ENCODE measurements at regions not wholly inside any gene's neighbourhood (a gene's known extent, or its start where the extent isn't known, plus 50 kb on each side); places are given as distances from the start of the nearest gene placed in this dataset.

DNA sequence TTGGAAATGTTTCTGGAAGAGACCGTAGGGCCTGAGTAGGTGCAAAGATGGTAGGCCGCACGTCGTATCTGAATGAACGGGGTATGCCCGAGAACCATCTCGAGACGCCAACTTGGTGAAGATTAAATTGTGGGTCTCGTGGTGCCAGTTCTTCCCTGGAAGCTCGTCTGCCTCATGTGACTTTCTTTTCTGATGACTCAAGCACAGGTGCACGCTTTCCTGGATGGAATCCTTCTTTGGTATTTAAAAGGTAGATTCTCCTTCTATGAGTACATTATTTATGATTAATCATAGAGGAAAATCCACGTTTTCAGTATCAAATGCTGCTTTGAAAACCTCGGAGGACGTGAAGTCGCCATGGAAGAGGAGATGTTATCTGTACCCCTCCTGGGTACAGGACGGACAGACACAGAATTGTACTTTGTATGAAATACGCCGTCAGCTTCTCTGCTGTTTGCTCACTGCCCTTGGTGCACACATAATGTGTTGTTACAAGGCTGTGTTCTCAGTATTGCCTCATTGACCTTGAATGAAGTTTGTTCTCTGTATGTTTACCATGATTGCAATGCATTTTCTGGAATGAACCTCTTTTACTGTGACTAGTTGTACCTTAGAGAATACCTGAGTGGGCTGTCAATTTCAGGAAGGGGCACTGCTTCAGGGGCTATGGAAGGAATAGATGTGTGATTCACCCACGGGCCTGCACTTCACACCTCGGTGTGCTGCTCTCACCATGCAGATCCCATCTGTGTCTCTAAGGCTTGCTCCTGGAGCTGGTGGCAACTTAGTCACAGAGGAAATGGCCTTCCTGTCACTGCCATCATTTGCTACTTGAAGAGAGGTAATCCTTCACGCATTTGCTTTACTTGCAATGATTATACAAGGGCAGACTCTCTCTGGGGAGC lies 137.3 kb upstream of the RTL1 start:
- DNase-seq (ENCODE audit: low spot score): no peak
- TF ChIP-seq, protein P1, sequence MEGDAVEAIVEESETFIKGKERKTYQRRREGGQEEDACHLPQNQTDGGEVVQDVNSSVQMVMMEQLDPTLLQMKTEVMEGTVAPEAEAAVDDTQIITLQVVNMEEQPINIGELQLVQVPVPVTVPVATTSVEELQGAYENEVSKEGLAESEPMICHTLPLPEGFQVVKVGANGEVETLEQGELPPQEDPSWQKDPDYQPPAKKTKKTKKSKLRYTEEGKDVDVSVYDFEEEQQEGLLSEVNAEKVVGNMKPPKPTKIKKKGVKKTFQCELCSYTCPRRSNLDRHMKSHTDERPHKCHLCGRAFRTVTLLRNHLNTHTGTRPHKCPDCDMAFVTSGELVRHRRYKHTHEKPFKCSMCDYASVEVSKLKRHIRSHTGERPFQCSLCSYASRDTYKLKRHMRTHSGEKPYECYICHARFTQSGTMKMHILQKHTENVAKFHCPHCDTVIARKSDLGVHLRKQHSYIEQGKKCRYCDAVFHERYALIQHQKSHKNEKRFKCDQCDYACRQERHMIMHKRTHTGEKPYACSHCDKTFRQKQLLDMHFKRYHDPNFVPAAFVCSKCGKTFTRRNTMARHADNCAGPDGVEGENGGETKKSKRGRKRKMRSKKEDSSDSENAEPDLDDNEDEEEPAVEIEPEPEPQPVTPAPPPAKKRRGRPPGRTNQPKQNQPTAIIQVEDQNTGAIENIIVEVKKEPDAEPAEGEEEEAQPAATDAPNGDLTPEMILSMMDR (IDR thresholded peaks at IDR 0.05; ENCODE audit: extremely low read depth, missing control alignments): no peak

DNA sequence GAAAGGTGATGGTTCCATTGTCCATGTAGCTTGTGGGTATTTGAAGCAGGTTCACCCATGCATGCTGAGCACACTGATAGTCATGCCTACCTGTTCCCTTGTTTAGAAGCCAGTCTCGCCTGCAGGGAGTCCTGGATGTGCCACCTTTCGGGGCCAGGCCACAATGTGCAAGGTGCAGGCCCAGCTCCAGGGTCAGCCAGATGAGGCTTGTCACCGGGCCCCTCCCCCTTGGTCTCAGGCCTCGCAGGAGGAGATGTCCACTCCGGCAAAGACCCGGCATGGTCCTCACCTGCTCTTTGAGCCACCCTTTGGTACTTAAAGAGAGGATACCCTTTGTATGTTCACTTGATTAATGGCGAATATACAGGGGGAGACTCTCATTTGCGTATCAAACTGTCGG lies 140.4 kb upstream of the RTL1 start:
- DNase-seq (ENCODE audit: low spot score): no peak
- TF ChIP-seq, protein P1 (IDR thresholded peaks at IDR 0.05; ENCODE audit: extremely low read depth, missing control alignments): no peak

DNA sequence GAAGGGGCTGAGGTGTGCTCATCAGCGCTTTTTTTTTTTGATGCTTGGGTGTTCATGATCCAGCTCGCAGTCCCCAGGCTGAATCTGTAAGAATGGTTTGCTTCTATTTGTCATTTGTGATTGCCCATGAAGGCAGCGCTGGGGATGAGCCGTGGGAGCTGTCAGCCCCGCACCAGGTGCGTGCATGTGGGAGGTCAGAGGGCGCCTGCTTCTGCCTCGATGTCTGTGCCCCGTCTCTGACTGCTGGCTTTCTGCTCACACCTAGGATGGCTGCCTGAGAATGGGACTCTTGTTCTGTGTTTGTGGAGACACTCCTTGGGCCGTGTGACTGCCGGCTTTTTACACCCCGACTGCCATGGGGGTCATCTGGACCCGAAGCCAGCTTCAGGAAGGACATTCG lies 141.2 kb upstream of the RTL1 start:
- DNase-seq (ENCODE audit: low spot score): no peak
- TF ChIP-seq, protein P1 (IDR thresholded peaks at IDR 0.05; ENCODE audit: extremely low read depth, missing control alignments): no peak

DNA sequence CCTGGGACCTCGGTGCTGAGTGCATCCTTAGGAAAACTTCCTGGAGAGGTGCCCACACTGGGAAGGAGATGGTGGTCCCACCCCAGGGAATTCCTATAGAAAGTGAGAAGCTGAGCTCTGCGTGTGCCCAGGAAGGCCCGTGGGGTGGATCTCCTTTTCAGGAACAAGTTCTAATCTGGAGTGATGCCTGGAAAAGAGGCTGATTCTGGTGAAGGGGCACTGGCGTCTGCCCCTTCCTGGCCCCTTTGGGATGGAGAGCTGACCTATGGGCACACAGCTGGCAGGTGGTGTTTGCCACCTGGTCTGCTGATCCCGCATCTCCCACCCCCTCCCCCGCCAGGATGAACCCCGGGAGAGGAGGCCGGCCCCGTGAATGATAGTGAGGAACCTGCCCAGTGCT lies 142.0 kb upstream of the RTL1 start:
- TF ChIP-seq, protein P1 (IDR thresholded peaks at IDR 0.05; ENCODE audit: extremely low read depth, missing control alignments): no peak
- DNase-seq (ENCODE audit: low spot score): no peak

DNA sequence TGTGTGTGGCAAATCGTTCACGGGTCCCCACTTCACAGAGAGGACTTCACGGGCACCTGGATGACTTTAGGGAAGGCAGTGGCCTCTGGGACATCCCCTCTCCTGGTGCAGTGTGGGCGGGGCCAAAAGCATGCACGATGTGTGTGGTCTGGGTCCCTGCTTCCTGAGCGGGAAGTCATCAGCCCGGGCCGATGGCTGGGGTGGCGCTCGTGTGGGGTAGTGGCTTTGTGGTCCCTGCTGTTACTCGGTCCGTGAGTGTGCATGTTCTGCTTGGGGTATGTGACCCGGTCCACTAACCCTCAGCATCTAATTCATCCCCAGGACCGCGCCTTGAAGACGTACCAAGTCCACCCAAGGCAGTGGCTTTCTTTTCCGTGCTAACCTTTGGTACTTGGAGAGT lies 142.5 kb upstream of the RTL1 start:
- no peak for DNase-seq (ENCODE audit: low spot score)
- TF ChIP-seq, protein P1 (IDR thresholded peaks at IDR 0.05; ENCODE audit: extremely low read depth, missing control alignments): no peak

DNA sequence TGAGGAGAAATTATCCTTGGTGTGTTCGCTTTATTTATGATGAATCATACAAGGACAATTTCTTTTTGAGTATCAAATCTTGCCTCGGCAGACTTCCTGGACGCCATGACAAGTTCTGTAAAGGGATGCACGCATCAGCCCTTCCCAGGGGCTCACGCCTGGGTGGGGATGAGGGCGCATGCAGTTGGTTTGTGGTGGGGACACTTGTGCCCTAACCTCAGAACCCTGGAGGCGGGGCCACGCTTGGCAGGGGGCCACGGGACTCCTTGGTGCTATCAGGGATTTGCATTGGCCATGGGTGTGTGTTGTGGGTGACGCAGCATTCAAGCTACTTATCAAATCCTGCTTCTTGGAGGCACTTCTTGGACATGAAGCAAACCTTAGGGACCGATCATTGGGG lies 143.8 kb upstream of the RTL1 start:
- TF ChIP-seq, protein P1 (IDR thresholded peaks at IDR 0.05; ENCODE audit: extremely low read depth, missing control alignments): no peak
- no peak for DNase-seq (ENCODE audit: low spot score)

DNA sequence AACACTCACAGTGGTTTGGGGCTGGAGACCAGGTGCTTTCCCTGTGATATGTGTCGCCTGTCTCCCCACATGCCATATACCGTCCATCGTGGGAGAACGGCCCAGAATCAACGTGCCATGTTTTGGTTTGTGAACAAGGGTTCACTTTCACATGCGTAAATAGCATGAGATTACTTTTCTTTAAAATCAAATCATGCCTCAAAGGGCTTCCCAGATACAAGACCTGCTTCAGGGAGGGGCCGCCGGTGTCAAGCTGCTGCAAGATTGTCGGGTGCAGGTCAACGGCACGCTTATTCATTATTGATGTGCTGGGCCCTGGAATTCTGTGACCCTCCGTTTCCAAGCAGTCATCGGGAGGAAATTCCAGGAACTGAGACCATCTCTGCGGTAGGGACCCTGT lies 145.2 kb upstream of the RTL1 start:
- TF ChIP-seq, protein P1 (IDR thresholded peaks at IDR 0.05; ENCODE audit: extremely low read depth, missing control alignments): no peak
- DNase-seq (ENCODE audit: low spot score): no peak

Measured in GM20000 (cell line).